ENCODE measurements at regions not wholly inside any gene's neighbourhood (a gene's known extent, or its start where the extent isn't known, plus 50 kb on each side); places are given as distances from the start of the nearest gene placed in this dataset.

- Mint-ChIP-seq H3K27me3 (ENCODE audit: low read depth) (no peaks in the 10 kb centered on the region), H3K4me3 (no peak overlapping the region), H3K36me3 (ENCODE audit: insufficient read depth in 1 of 3, low read depth in 3 of 3) (no peaks in the 10 kb centered on the region; a peak in 1 of 7 replicates), H3K27ac (no peak overlapping the region), H3K4me1 (peaks cover 5 to 7% of the 10 kb centered on the region in 2 experiments), H3K9me3 (no peaks in the 10 kb centered on the region)
- Histone ChIP-seq H2BK5ac (ENCODE audit: insufficient read length, low read length) (no peak overlapping the region), H3K23me2 (ENCODE audit: insufficient read length, low read depth, low read length, poor library complexity, severe bottlenecking) (no peaks in the 10 kb centered on the region), H3K79me2 (ENCODE audit: insufficient read depth, low read length) (no peaks in the 10 kb centered on the region), H2BK12ac (ENCODE audit: insufficient read length, low read depth, low read length) (no peak overlapping the region), H2BK120ac (ENCODE audit: low read depth, low read length, poor library complexity, severe bottlenecking) (no peak overlapping the region), H3K9me3 (ENCODE audit: control insufficient read depth, low read depth, low read length) (no peaks in the 10 kb centered on the region), H2AFZ (ENCODE audit: low read length) (no peak overlapping the region), H3T11ph (ENCODE audit: low read length) (no peak overlapping the region), H4K20me1 (ENCODE audit: control insufficient read depth, insufficient read depth, insufficient read length) (no peaks in the 10 kb centered on the region), H3K14ac (ENCODE audit: insufficient read depth, low read length) (no peak overlapping the region), H3K4me2 (ENCODE audit: insufficient read depth, insufficient read length, low read length) (no peak overlapping the region), H4K8ac (replicated peaks; ENCODE audit: insufficient read length, low read depth, low read length) (no peak overlapping the region), H4K91ac (ENCODE audit: insufficient read length, low read depth, low read length) (no peak overlapping the region), H4K5ac (ENCODE audit: insufficient read length, low read depth, low read length) (no peak overlapping the region), H2AK5ac (ENCODE audit: insufficient read length, low read length) (no peak overlapping the region), H3K23ac (ENCODE audit: insufficient read length, low read depth, low read length) (no peak overlapping the region), H3K27me3 (ENCODE audit: insufficient read depth, low read length) (no peaks in the 10 kb centered on the region), H3K79me1 (ENCODE audit: insufficient read depth, low read depth, low read length, poor library complexity, severe bottlenecking) (no peaks in the 10 kb centered on the region), H2BK15ac (ENCODE audit: low read depth, low read length) (no peak overlapping the region), H2BK20ac (ENCODE audit: low read depth, low read length, poor library complexity, severe bottlenecking) (no peak overlapping the region), H3K9ac (ENCODE audit: extremely low read depth, insufficient read length, low read length) (no peak overlapping the region), H3K27ac (ENCODE audit: insufficient read length, low read depth, low read length) (no peak overlapping the region), H3K18ac (ENCODE audit: insufficient read length, low read depth, low read length) (no peak overlapping the region), H3K4ac (ENCODE audit: low read depth, low read length) (no peak overlapping the region), H3K4me1 (ENCODE audit: insufficient read depth, low read length) (no peaks in the 10 kb centered on the region), H3K56ac (ENCODE audit: insufficient read length, low read depth, low read length) (no peak overlapping the region)
- WGBS (ENCODE audit: extremely low coverage, insufficient read length, low lambda C conversion rate) = no CpG with 5 or more reads among the region's 2 CpGs
- TF ChIP-seq CTCF (conservative IDR thresholded peaks at IDR 0.05) = no peak
- DNase-seq = no peak
Measured at GRCh38 chr2:220962556-220962955, 609.5 kb downstream of the EPHA4 start.
